HepG2 (cell line): ENCODE measurements at regions not wholly inside any gene's neighbourhood (a gene's known extent, or its start where the extent isn't known, plus 50 kb on each side); places are given as distances from the start of the nearest gene placed in this dataset.

Source experiments
- ATAC-seq: fragments of 200-7000 bp; cut with Tn5 transposase; 3 replicates; pipeline ENCODE4 v1.9.1; 2020; ENCODE audit warnings: mild to moderate bottlenecking, moderate library complexity
- BruUV-seq: library from RNA; stranded (reverse); fragments of 400-500 nt; replicated peaks from 2 replicates; lab custom pipeline; 2021; lab: Mats Ljungman, UMichigan
- CTCF ChIA-PET: fragments of 300-600 bp; formaldehyde crosslinking; extraction: SDS; loops from one replicate; lab custom pipeline; 2021; ENCODE audit warnings: low total read pairs, inconsistent platforms, low intra/inter-chr PET ratio; lab: Yijun Ruan, JAX
- POLR2A ChIA-PET: fragments of 350-600 bp; sonication (Branson Sonifier 250); formaldehyde crosslinking; loops from one replicate; lab custom pipeline; 2020; ENCODE audit warnings: antibody characterized with exemption, inconsistent platforms; lab: Yijun Ruan, JAX
- DNase-seq: peaks from one replicate; pipeline ENCODE4 v3.0.0-alpha.2; 2015; ENCODE audit warnings: low spot score
- FAIRE-seq: peaks from 3 replicates; lab custom pipeline; 2011; peaks lifted over from hg19 to GRCh38; lab: Jason Lieb, UNC
- H2AFZ ChIP-seq: one replicate; pipeline ENCODE4 v1.6.1; 2011; ENCODE audit warnings: low read length, inconsistent platforms
- H3K27ac ChIP-seq: fragments of 300-600 bp; 3 replicates; pipeline ENCODE4 v1.8.0; 2011; ENCODE audit warnings: mixed run types, mild to moderate bottlenecking, mixed read lengths, low read length, inconsistent platforms; ENCODE audit not compliant: insufficient read depth; ENCODE audit errors: extremely low read length
- H3K27me3 ChIP-seq, 2 experiments: fragments of 200-600 bp in 1 of 2; 2 replicates in 1 of 2; 3 replicates in 1 of 2; pipeline versions ENCODE4 v1.6.0 to v1.8.0; 2011; ENCODE audit warnings: low read length in 2 of 2, mild to moderate bottlenecking in 2 of 2, moderate library complexity in 2 of 2, inconsistent platforms in 1 of 2; ENCODE audit not compliant: insufficient read depth in 2 of 2, control insufficient read depth in 1 of 2
- H3K36me3 ChIP-seq, 2 experiments: fragments of 200-600 bp in 1 of 2; replicated peaks in 1 of 2; 2 replicates in 1 of 2; 3 replicates in 1 of 2; pipeline versions ENCODE4 v1.5.1 to v1.8.0; 2011; ENCODE audit warnings: low read length in 2 of 2, inconsistent platforms in 1 of 2; ENCODE audit not compliant: insufficient read depth in 2 of 2, control insufficient read depth in 1 of 2
- H3K4me1 ChIP-seq: 2 replicates; pipeline ENCODE4 v1.5.1; 2012; ENCODE audit warnings: low read length, inconsistent platforms; ENCODE audit not compliant: insufficient read depth
- H3K4me2 ChIP-seq: 2 replicates; pipeline ENCODE4 v1.6.0; 2011; ENCODE audit warnings: low read depth, low read length, inconsistent platforms
- H3K4me3 ChIP-seq, 3 experiments: fragments of 200-600 bp in 1 of 3; sonication (generic), shearing (Covaris generic) in 1 of 3; replicated peaks in 1 of 3; 2 replicates each; pipeline ENCODE4 v1.5.1; 2011 to 2016; ENCODE audit warnings: low read length in 3 of 3, inconsistent platforms in 2 of 3, low read depth in 2 of 3, mild to moderate bottlenecking in 2 of 3, control low read depth in 1 of 3, mixed read lengths in 1 of 3; ENCODE audit not compliant: insufficient read depth in 1 of 3
- H3K79me2 ChIP-seq: one replicate; pipeline ENCODE4 v1.6.1; 2011; ENCODE audit warnings: low read length, inconsistent platforms; ENCODE audit not compliant: insufficient read depth
- H3K9ac ChIP-seq: 2 replicates; pipeline ENCODE4 v1.6.0; 2011; ENCODE audit warnings: mild to moderate bottlenecking, low read depth, low read length, inconsistent platforms; ENCODE audit not compliant: insufficient read depth
- H3K9me3 ChIP-seq: 2 replicates; pipeline ENCODE4 v1.5.1; 2012; ENCODE audit warnings: mild to moderate bottlenecking, low read length
- H4K20me1 ChIP-seq: 2 replicates; pipeline ENCODE4 v1.6.0; 2011; ENCODE audit warnings: inconsistent platforms, mild to moderate bottlenecking, low read length, moderate library complexity; ENCODE audit not compliant: insufficient read depth
- ARID2 ChIP-seq: sonication (generic); formaldehyde crosslinking; IDR thresholded peaks from 2 replicates; pipeline ENCODE4 v1.8.1; 2022; ENCODE audit warnings: mild to moderate bottlenecking, missing genetic modification reagents, borderline replicate concordance
- CBFB ChIP-seq: sonication (generic); formaldehyde crosslinking; IDR thresholded peaks from 2 replicates; pipeline ENCODE4 v1.4.0; 2020; ENCODE audit warnings: missing genetic modification reagents
- HES4 ChIP-seq: sonication (generic); formaldehyde crosslinking; IDR thresholded peaks from 2 replicates; pipeline ENCODE4 v1.9.0; 2021; ENCODE audit warnings: mild to moderate bottlenecking, missing genetic modification reagents, borderline replicate concordance
- KAT7 ChIP-seq: IDR thresholded peaks from 2 replicates; pipeline ENCODE4 v1.6.1; 2018; ENCODE audit warnings: borderline replicate concordance, missing compliant biosample characterization
- MED1 ChIP-seq: sonication (generic); formaldehyde crosslinking; IDR thresholded peaks from 2 replicates; pipeline ENCODE4 v1.4.0; 2020; ENCODE audit warnings: missing genetic modification reagents
- SRF ChIP-seq: IDR thresholded peaks from 2 replicates; pipeline ENCODE4 v1.6.1; 2011; ENCODE audit warnings: mild to moderate bottlenecking, low read depth, low read length, moderate library complexity
- TEAD2 ChIP-seq: sonication (generic); formaldehyde crosslinking; IDR thresholded peaks from 2 replicates; pipeline ENCODE4 v1.9.0; 2021; ENCODE audit warnings: missing genetic modification reagents
- TEF ChIP-seq: sonication (generic); formaldehyde crosslinking; IDR thresholded peaks from 2 replicates; pipeline ENCODE4 v1.5.0; 2020; ENCODE audit warnings: missing genetic modification reagents
- ZMAT3 ChIP-seq: sonication (generic); formaldehyde crosslinking; conservative IDR thresholded peaks from 2 replicates; pipeline ENCODE4 v1.7.0; 2021; ENCODE audit warnings: missing genetic modification reagents
- ZNF460 ChIP-seq: sonication (generic); formaldehyde crosslinking; IDR thresholded peaks from 2 replicates; pipeline ENCODE4 v1.5.1; 2020; ENCODE audit warnings: missing genetic modification reagents, mild to moderate bottlenecking, borderline replicate concordance
- WGBS: methylation state at CpG from one replicate; pipeline ENCODE4 v1.1.6; 2017; ENCODE audit warnings: low lambda C conversion rate; 5-methylcytosine and 5-hydroxymethylcytosine counted together
- in situ Hi-C: cut with HindIII; loops from 2 replicates; pipeline ENCODE4 v1.10.0; 2017; ENCODE audit warnings: low pct_unique_long_range_greater_than_20kb; ENCODE audit not compliant: extremely low pct_ligation_motif_present
- intact Hi-C: fragments of 100-400 bp; cut with micrococcal nuclease; formaldehyde crosslinking; loops from one replicate; pipeline ENCODE4 v1.10.0; 2022; ENCODE audit not compliant: unreplicated experiment
- TF ChIP-seq, protein P1 (sequence below): sonication (generic); formaldehyde crosslinking; IDR thresholded peaks from 2 replicates; pipeline ENCODE4 v1.5.0; 2020; ENCODE audit warnings: missing genetic modification reagents, mild to moderate bottlenecking, borderline replicate concordance

- intact Hi-C loops = no loop called here
- WGBS = 0% methylated on average over 2 of the region's 4 CpGs
- no peaks in the 10 kb centered on the region for H3K79me2 ChIP-seq
- H4K20me1 ChIP-seq = no peaks in the 10 kb centered on the region
- ChIA-PET CTCF (no interaction called here), POLR2A (no interaction called here)
- H3K27me3 ChIP-seq = no peaks in the 10 kb centered on the region
- no TSS peak for BruUV-seq
- ATAC-seq = no peak
- no peak for FAIRE-seq
- H3K27ac ChIP-seq = no peak overlapping the region
- H2AFZ ChIP-seq = no peak overlapping the region
- in situ Hi-C loops = no loop called here
- H3K36me3 ChIP-seq = no peaks in the 10 kb centered on the region
- no peak overlapping the region for H3K4me2 ChIP-seq
- no peak for DNase-seq
- no peaks in the 10 kb centered on the region for H3K4me1 ChIP-seq
- no peaks in the 10 kb centered on the region for H3K9me3 ChIP-seq
- no peak overlapping the region for H3K9ac ChIP-seq
- TF ChIP-seq CBFB (no peak), ZMAT3 (no peak), TEAD2 (CRISPR knock-in tag) (no peak), SRF (no peak), TEF (CRISPR knock-in tag) (no peak), ZNF460 (CRISPR knock-in tag) (no peak), ARID2 (CRISPR knock-in tag) (no peak), KAT7 (CRISPR knock-in tag) (no peak), HES4 (CRISPR knock-in tag) (no peak), MED1 (CRISPR knock-in tag) (no peak)
- TF ChIP-seq, protein P1, sequence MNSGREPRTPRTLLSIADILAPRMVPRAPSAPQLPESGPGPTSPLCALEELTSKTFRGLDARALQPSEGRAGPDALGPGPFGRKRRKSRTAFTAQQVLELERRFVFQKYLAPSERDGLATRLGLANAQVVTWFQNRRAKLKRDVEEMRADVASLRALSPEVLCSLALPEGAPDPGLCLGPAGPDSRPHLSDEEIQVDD (CRISPR knock-in tag) = no peak
- H3K4me3 ChIP-seq = no peak overlapping the region
These were observed 1356.3 kb downstream of the KCNT2 start for GRCh38 chr1:195251900-195252299.
